ENCODE measurements at regions not wholly inside any gene's neighbourhood (a gene's known extent, or its start where the extent isn't known, plus 50 kb on each side); places are given as distances from the start of the nearest gene placed in this dataset.
"Not testable (repeated sequence)": the region's sequence is repeated elsewhere in the genome, so short reads cannot be mapped to it uniquely, and the experiment has no call there.

GRCh38 chr4:79700356-79700755, 292.3 kb upstream of the GK2 start:
- Histone ChIP-seq H3K4me3 (ENCODE audit: low read depth in 1 of 2, low read length in 2 of 2) (no peak overlapping the region), H4K20me1 (ENCODE audit: insufficient read depth, low read length) (no peaks in the 10 kb centered on the region), H3K9ac (ENCODE audit: low read depth, low read length) (no peak overlapping the region), H2AFZ (ENCODE audit: low read depth, low read length) (no peak overlapping the region), H3K79me2 (ENCODE audit: insufficient read depth, low read length) (no peaks in the 10 kb centered on the region), H3K9me3 (ENCODE audit: insufficient read depth, low read length, severe bottlenecking) (peaks cover 2% of the 10 kb centered on the region), H3K36me3 (ENCODE audit: insufficient read depth, low read length) (no peaks in the 10 kb centered on the region), H3K27ac (ENCODE audit: low read length) (no peak overlapping the region), H3K4me2 (ENCODE audit: insufficient read depth, low read length) (no peak overlapping the region), H3K27me3 (ENCODE audit: insufficient read depth, low read length, poor library complexity) (no peaks in the 10 kb centered on the region), H3K4me1 (ENCODE audit: insufficient read depth, low read length) (no peaks in the 10 kb centered on the region)
- TF ChIP-seq CTCF (IDR thresholded peaks at IDR 0.05; ENCODE audit: borderline replicate concordance, extremely low read depth, low read length, poor library complexity, severe bottlenecking) = no peak
- no peak for TF ChIP-seq EZH2 (IDR thresholded peaks at IDR 0.05; ENCODE audit: borderline replicate concordance, low read depth, low read length, severe bottlenecking)
- ATAC-seq (ENCODE audit: insufficient read depth, low read depth) = no peak
- no peak for DNase-seq

DNA sequence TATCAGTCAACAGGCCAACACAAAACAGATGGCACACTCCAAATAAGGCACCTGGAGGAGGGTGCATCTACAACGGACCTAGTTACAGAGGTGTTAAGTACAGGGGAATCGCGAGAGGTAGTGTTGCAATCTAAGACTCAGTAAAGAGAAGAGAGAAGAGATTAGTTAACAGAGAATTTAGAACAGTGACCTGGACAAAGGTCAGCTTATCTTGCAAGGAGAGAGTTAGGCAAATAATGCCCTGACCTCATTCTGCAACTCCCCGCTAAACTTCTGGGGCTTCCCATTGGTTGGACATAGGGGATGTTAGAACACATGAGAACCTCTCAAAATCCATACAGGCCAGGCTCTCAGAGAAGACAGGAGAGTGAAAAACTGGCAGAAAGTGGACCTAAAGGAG, 289.4 kb upstream of the GK2 start:
- no peaks in the 10 kb centered on the region for H3K79me2 ChIP-seq (ENCODE audit: insufficient read depth, low read length)
- no peak overlapping the region for H3K9ac ChIP-seq (ENCODE audit: low read depth, low read length)
- no peak for TF ChIP-seq CTCF (IDR thresholded peaks at IDR 0.05; ENCODE audit: borderline replicate concordance, extremely low read depth, low read length, poor library complexity, severe bottlenecking)
- TF ChIP-seq EZH2 (IDR thresholded peaks at IDR 0.05; ENCODE audit: borderline replicate concordance, low read depth, low read length, severe bottlenecking) = no peak
- no peak for DNase-seq
- no peaks in the 10 kb centered on the region for H3K4me1 ChIP-seq (ENCODE audit: insufficient read depth, low read length)
- H3K36me3 ChIP-seq (ENCODE audit: insufficient read depth, low read length) = no peaks in the 10 kb centered on the region
- peaks cover 16% of the 10 kb centered on the region for H3K9me3 ChIP-seq (ENCODE audit: insufficient read depth, low read length, severe bottlenecking)
- no peaks in the 10 kb centered on the region for H3K27me3 ChIP-seq (ENCODE audit: insufficient read depth, low read length, poor library complexity)
- no peak overlapping the region for H3K4me2 ChIP-seq (ENCODE audit: insufficient read depth, low read length)
- no peak overlapping the region for H3K27ac ChIP-seq (ENCODE audit: low read length)
- no peak for ATAC-seq (ENCODE audit: insufficient read depth, low read depth)
- H3K4me3 ChIP-seq (ENCODE audit: low read depth in 1 of 2, low read length in 2 of 2) = no peak overlapping the region
- H4K20me1 ChIP-seq (ENCODE audit: insufficient read depth, low read length) = no peaks in the 10 kb centered on the region
- H2AFZ ChIP-seq (ENCODE audit: low read depth, low read length) = no peak overlapping the region

DNA sequence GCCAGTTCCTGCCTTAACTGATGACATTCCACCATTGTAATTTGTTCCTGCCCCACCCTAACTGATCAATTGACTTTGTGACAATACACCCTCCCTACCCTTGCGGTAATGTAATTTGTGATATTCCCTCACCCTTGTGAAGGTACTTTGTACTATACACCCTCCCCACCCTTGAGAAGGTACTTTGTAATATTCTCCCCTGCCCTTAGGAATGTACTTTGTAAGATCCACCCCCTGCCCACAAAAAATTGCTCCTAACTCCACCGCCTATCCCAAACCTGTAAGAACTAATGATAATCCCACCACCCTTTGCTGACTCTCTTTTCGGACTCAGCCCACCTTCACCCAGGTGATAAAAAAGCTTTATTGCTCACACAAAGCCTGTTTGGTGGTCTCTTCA, 288.5 kb upstream of the GK2 start:
- not testable (repeated sequence) for H3K4me3 ChIP-seq (ENCODE audit: low read depth in 1 of 2, low read length in 2 of 2); ATAC-seq (ENCODE audit: insufficient read depth, low read depth); DNase-seq; H4K20me1 ChIP-seq (ENCODE audit: insufficient read depth, low read length); H3K27ac ChIP-seq (ENCODE audit: low read length); H2AFZ ChIP-seq (ENCODE audit: low read depth, low read length); H3K4me1 ChIP-seq (ENCODE audit: insufficient read depth, low read length); H3K27me3 ChIP-seq (ENCODE audit: insufficient read depth, low read length, poor library complexity); H3K9ac ChIP-seq (ENCODE audit: low read depth, low read length); H3K4me2 ChIP-seq (ENCODE audit: insufficient read depth, low read length); H3K36me3 ChIP-seq (ENCODE audit: insufficient read depth, low read length); H3K79me2 ChIP-seq (ENCODE audit: insufficient read depth, low read length)
- peaks cover 16% of the 10 kb centered on the region for H3K9me3 ChIP-seq (ENCODE audit: insufficient read depth, low read length, severe bottlenecking)

DNA sequence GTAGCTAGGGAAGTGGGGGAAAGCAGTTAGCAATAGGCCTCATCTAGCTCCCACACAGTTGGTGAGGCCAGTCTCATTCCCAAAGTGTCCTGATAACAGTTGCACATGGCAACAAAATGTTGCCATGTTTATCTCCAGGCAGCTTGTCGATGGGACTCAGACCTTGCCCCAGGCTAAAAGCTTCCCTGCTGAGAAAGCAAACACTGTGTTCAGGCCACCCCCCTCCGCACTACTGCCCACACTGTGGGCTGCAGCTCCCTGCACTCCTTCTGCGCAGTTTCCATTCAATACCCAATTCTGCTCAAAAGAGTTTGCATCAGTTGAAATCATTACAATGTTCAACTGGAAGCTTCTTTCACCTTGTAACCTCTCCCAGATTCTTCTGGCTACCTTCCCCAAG, 287.8 kb upstream of the GK2 start:
- no peaks in the 10 kb centered on the region for H4K20me1 ChIP-seq (ENCODE audit: insufficient read depth, low read length)
- no peaks in the 10 kb centered on the region for H3K79me2 ChIP-seq (ENCODE audit: insufficient read depth, low read length)
- H3K27me3 ChIP-seq (ENCODE audit: insufficient read depth, low read length, poor library complexity) = no peaks in the 10 kb centered on the region
- 0 out of 2 replicates have a peak overlapping the region, but pooled peaks have one; percentile 21 for H2AFZ ChIP-seq (ENCODE audit: low read depth, low read length)
- ATAC-seq (ENCODE audit: insufficient read depth, low read depth) = no peak
- H3K4me2 ChIP-seq (ENCODE audit: insufficient read depth, low read length) = no peak overlapping the region
- no peak overlapping the region for H3K27ac ChIP-seq (ENCODE audit: low read length)
- no peak overlapping the region for H3K4me3 ChIP-seq (ENCODE audit: low read depth in 1 of 2, low read length in 2 of 2)
- TF ChIP-seq CTCF (IDR thresholded peaks at IDR 0.05; ENCODE audit: borderline replicate concordance, extremely low read depth, low read length, poor library complexity, severe bottlenecking) = no peak
- no peaks in the 10 kb centered on the region for H3K36me3 ChIP-seq (ENCODE audit: insufficient read depth, low read length)
- peaks cover 16% of the 10 kb centered on the region for H3K9me3 ChIP-seq (ENCODE audit: insufficient read depth, low read length, severe bottlenecking)
- DNase-seq = no peak
- no peak overlapping the region for H3K9ac ChIP-seq (ENCODE audit: low read depth, low read length)
- no peaks in the 10 kb centered on the region for H3K4me1 ChIP-seq (ENCODE audit: insufficient read depth, low read length)
